GM12878 (cell line): ENCODE measurements at regions not wholly inside any gene's neighbourhood (a gene's known extent, or its start where the extent isn't known, plus 50 kb on each side); places are given as distances from the start of the nearest gene placed in this dataset.

ENCODE experiments used
- ATAC-seq: fragments of 200-7000 bp; cut with Tn5 transposase; 3 replicates; pipeline ENCODE4 v1.9.1; 2020; ENCODE audit warnings: mild to moderate bottlenecking, moderate library complexity
- BruUV-seq: library from RNA; stranded (reverse); fragments of 400-500 nt; replicated peaks from 2 replicates; lab custom pipeline; 2021; lab: Mats Ljungman, UMichigan
- CTCF ChIA-PET: fragments of 300-600 bp; sonication (Branson Sonifier 250); formaldehyde crosslinking; extraction: SDS; loops from one replicate; lab custom pipeline; 2021; ENCODE audit warnings: inconsistent platforms; lab: Yijun Ruan, JAX
- POLR2A ChIA-PET: fragments of 350-600 bp; formaldehyde crosslinking; extraction: SDS; loops from one replicate; lab custom pipeline; 2021; ENCODE audit warnings: inconsistent platforms; lab: Charles Lee
- RAD21 ChIA-PET: fragments of 300-600 bp; sonication (Branson Sonifier 250); formaldehyde crosslinking; loops from one replicate; lab custom pipeline; 2023; ENCODE audit warnings: antibody characterized with exemption; ENCODE audit not compliant: unreplicated experiment; lab: Charles Lee
- SMC1A ChIA-PET: fragments of 300-600 bp; sonication (Branson Sonifier 250); formaldehyde crosslinking; loops from one replicate; lab custom pipeline; 2023; ENCODE audit not compliant: unreplicated experiment, uncharacterized antibody; lab: Charles Lee
- DNase-seq: peaks from one replicate; pipeline ENCODE4 v3.0.0-alpha.2; 2011; ENCODE audit warnings: low read depth, low spot score
- FAIRE-seq: peaks from 3 replicates; lab custom pipeline; 2011; peaks lifted over from hg19 to GRCh38; lab: Jason Lieb, UNC
- H2AFZ ChIP-seq: 2 replicates; pipeline ENCODE4 v1.6.0; 2011; ENCODE audit warnings: low read depth, low read length, control low read depth; ENCODE audit not compliant: control insufficient read depth
- H3K27ac ChIP-seq: 2 replicates; pipeline ENCODE4 v1.5.1; 2011; ENCODE audit warnings: control low read depth; ENCODE audit not compliant: control insufficient read depth, insufficient read depth
- H3K27me3 ChIP-seq, 2 experiments: replicated peaks in 1 of 2; 2 replicates each; pipeline versions ENCODE4 v1.6.0 to v1.6.1; 2011; ENCODE audit warnings: low read length in 1 of 2; ENCODE audit not compliant: control insufficient read depth in 2 of 2, insufficient read depth in 2 of 2
- H3K36me3 ChIP-seq, 2 experiments: 2 replicates each; pipeline ENCODE4 v1.5.1; 2011; ENCODE audit warnings: low read length in 1 of 2; ENCODE audit not compliant: control insufficient read depth in 2 of 2, insufficient read depth in 2 of 2
- H3K4me1 ChIP-seq: 2 replicates; pipeline ENCODE4 v1.6.1; 2011; ENCODE audit warnings: mild to moderate bottlenecking, low read length, moderate library complexity, mixed read lengths; ENCODE audit not compliant: control insufficient read depth, insufficient read depth
- H3K4me2 ChIP-seq: 2 replicates; pipeline ENCODE4 v1.6.0; 2011; ENCODE audit warnings: control low read depth; ENCODE audit not compliant: control insufficient read depth, insufficient read depth
- H3K4me3 ChIP-seq: fragments of 200-600 bp; sonication (generic); 2 replicates; pipeline ENCODE4 v1.5.1; 2016
- H3K79me2 ChIP-seq: 2 replicates; pipeline ENCODE4 v1.6.0; 2011; ENCODE audit warnings: low read length; ENCODE audit not compliant: control insufficient read depth, insufficient read depth
- H3K9ac ChIP-seq: 2 replicates; pipeline ENCODE4 v1.8.0; 2011; ENCODE audit warnings: low read length, control low read depth, mixed read lengths; ENCODE audit not compliant: control insufficient read depth, insufficient read depth
- H3K9me3 ChIP-seq: replicated peaks from 3 replicates; pipeline ENCODE4 v1.5.1; 2011; ENCODE audit warnings: mild to moderate bottlenecking, low read length; ENCODE audit not compliant: control insufficient read depth, insufficient read depth
- H4K20me1 ChIP-seq: 2 replicates; pipeline ENCODE4 v1.6.0; 2011; ENCODE audit not compliant: control insufficient read depth, insufficient read depth
- ATF2 ChIP-seq: IDR thresholded peaks from 2 replicates; pipeline ENCODE4 v1.6.1; 2012; ENCODE audit warnings: low read length, inconsistent platforms
- BCL3 ChIP-seq: IDR thresholded peaks from 2 replicates; pipeline ENCODE4 v1.6.1; 2011; ENCODE audit warnings: borderline replicate concordance, low read depth, mild to moderate bottlenecking, moderate library complexity, low read length; ENCODE audit not compliant: insufficient read depth, poor library complexity, severe bottlenecking
- CHD1 ChIP-seq: IDR thresholded peaks from 2 replicates; pipeline ENCODE4 v1.6.1; 2012; ENCODE audit warnings: low read depth, low read length, improper control_type of control experiment
- E2F8 ChIP-seq: fragments of 450-650 bp; IDR thresholded peaks from 2 replicates; pipeline ENCODE4 v1.6.1; 2018; ENCODE audit warnings: mild to moderate bottlenecking, low read depth, moderate library complexity; ENCODE audit not compliant: partially characterized antibody
- HDAC2 ChIP-seq: fragments of 200-600 bp; sonication (generic); IDR thresholded peaks from 2 replicates; pipeline ENCODE4 v1.6.1; 2017
- IRF4 ChIP-seq: IDR thresholded peaks from 2 replicates; pipeline ENCODE4 v1.6.1; 2011; ENCODE audit warnings: low read depth, low read length
- NBN ChIP-seq: fragments of 450-650 bp; IDR thresholded peaks from 2 replicates; pipeline ENCODE4 v1.6.1; 2016
- NR2C1 ChIP-seq: fragments of 450-650 bp; IDR thresholded peaks from 2 replicates; pipeline ENCODE4 v1.6.1; 2017; ENCODE audit warnings: antibody characterized with exemption, mild to moderate bottlenecking, moderate library complexity
- PAX5 ChIP-seq: IDR thresholded peaks from 2 replicates; pipeline ENCODE4 v1.6.1; 2011; ENCODE audit warnings: low read depth, low read length, borderline replicate concordance
- TAF1 ChIP-seq: IDR thresholded peaks from 2 replicates; pipeline ENCODE4 v1.6.1; 2011; ENCODE audit warnings: mild to moderate bottlenecking, low read depth, low read length, borderline replicate concordance
- ZNF592 ChIP-seq: fragments of 450-650 bp; IDR thresholded peaks from 2 replicates; pipeline ENCODE4 v1.6.1; 2017; ENCODE audit warnings: mild to moderate bottlenecking, moderate library complexity
- WGBS: methylation state at CpG from one replicate; pipeline ENCODE4 v1.1.6; 2016; ENCODE audit warnings: low lambda C conversion rate; ENCODE audit not compliant: insufficient replicate concordance, insufficient coverage; ENCODE audit errors: missing lambda C conversion rate; 5-methylcytosine and 5-hydroxymethylcytosine counted together
- in situ Hi-C: fragments of 300-500 bp; cut with MboI; formaldehyde crosslinking; loops from 9 replicates; pipeline ENCODE4 v1.14.3; 2018; ENCODE audit warnings: mixed read lengths
- intact Hi-C: fragments of 100-400 bp; cut with micrococcal nuclease; formaldehyde crosslinking; loops from one replicate; pipeline ENCODE4 v1.14.2; 2022; ENCODE audit not compliant: unreplicated experiment

- ChIA-PET CTCF (no interaction called here), SMC1A (no interaction called here), POLR2A (no interaction called here), RAD21 (no interaction called here)
- ATAC-seq = no peak
- Histone ChIP-seq H3K9ac (no peak overlapping the region), H3K27me3 (no peaks in the 10 kb centered on the region), H3K4me2 (no peak overlapping the region), H3K36me3 (no peaks in the 10 kb centered on the region), H3K79me2 (no peaks in the 10 kb centered on the region), H3K9me3 (no peaks in the 10 kb centered on the region), H4K20me1 (no peaks in the 10 kb centered on the region), H3K27ac (no peak overlapping the region), H2AFZ (no peak overlapping the region), H3K4me1 (no peaks in the 10 kb centered on the region), H3K4me3 (no peak overlapping the region)
- BruUV-seq = no TSS peak
- intact Hi-C loops = no loop called here
- WGBS = 5% methylated on average over 1 of the region's 1 CpG
- in situ Hi-C loops = no loop called here
- TF ChIP-seq CHD1 = no peak
- TF ChIP-seq ATF2 = no peak
- no peak for TF ChIP-seq E2F8
- no peak for TF ChIP-seq PAX5
- TF ChIP-seq ZNF592 = no peak
- TF ChIP-seq NR2C1 = no peak
- no peak for TF ChIP-seq TAF1
- TF ChIP-seq HDAC2 = no peak
- no peak for TF ChIP-seq BCL3
- TF ChIP-seq NBN = no peak
- no peak for TF ChIP-seq IRF4
- FAIRE-seq = no peak
- no peak for DNase-seq
Observed at GRCh38 chr4:75338352-75338880, 175.8 kb downstream of the RCHY1 start.
